NCI-H2107 treated with DMSO at 0.1 percent for 48 hours (cell line): ENCODE measurements at regions not wholly inside any gene's neighbourhood (a gene's known extent, or its start where the extent isn't known, plus 50 kb on each side); places are given as distances from the start of the nearest gene placed in this dataset.
"Not testable (repeated sequence)": the region's sequence is repeated elsewhere in the genome, so short reads cannot be mapped to it uniquely, and the experiment has no call there.

Experiments
- DNase-seq: peaks from one replicate; lab custom pipeline; 2025; ENCODE audit not compliant: unreplicated experiment; lab: John Stamatoyannopoulos, UW

- peak; percentile 48 for DNase-seq
These were observed 470.1 kb upstream of the ATP11B start for GRCh38 chr3:182323126-182323700.

GRCh38 chr3:182323898-182324297 lies 469.4 kb upstream of the ATP11B start:
- DNase-seq = no peak

GRCh38 chr3:182325213-182325950 lies 467.9 kb upstream of the ATP11B start:
- no peak for DNase-seq

- no peak for DNase-seq
These were observed 466.1 kb upstream of the ATP11B start for GRCh38 chr3:182327196-182327681.

- DNase-seq = no peak
These were observed 462.7 kb upstream of the ATP11B start for GRCh38 chr3:182330646-182331045.

- DNase-seq = peak; percentile 61
These were observed 462.0 kb upstream of the ATP11B start for GRCh38 chr3:182331341-182331740.

GRCh38 chr3:182342252-182342651 lies 451.1 kb upstream of the ATP11B start:
- DNase-seq = no peak

- not testable (repeated sequence) for DNase-seq
These were observed 449.3 kb upstream of the ATP11B start for GRCh38 chr3:182344026-182344425.

GRCh38 chr3:182349051-182349450 lies 444.3 kb upstream of the ATP11B start:
- no peak for DNase-seq

- no peak for DNase-seq
These were observed 443.3 kb upstream of the ATP11B start for GRCh38 chr3:182349951-182350517.

- DNase-seq = no peak
These were observed 435.4 kb upstream of the ATP11B start for GRCh38 chr3:182357928-182358327.

GRCh38 chr3:182364323-182364722 lies 429.0 kb upstream of the ATP11B start:
- peak; percentile 88 for DNase-seq

- DNase-seq = peak; percentile 98
These were observed 428.3 kb upstream of the ATP11B start for GRCh38 chr3:182364723-182365650.

- no peak for DNase-seq
These were observed 426.6 kb upstream of the ATP11B start for GRCh38 chr3:182366746-182367145.

- no peak for DNase-seq
These were observed 423.4 kb upstream of the ATP11B start for GRCh38 chr3:182369861-182370260.

- no peak for DNase-seq
These were observed 422.4 kb upstream of the ATP11B start for GRCh38 chr3:182370949-182371348.

GRCh38 chr3:182375916-182376315 lies 417.4 kb upstream of the ATP11B start:
- DNase-seq = peak; percentile 95

GRCh38 chr3:182382112-182382857 lies 411.0 kb upstream of the ATP11B start:
- DNase-seq = no peak

GRCh38 chr3:182384221-182384620 lies 409.1 kb upstream of the ATP11B start:
- DNase-seq = no peak

- DNase-seq = no peak
These were observed 407.9 kb upstream of the ATP11B start for GRCh38 chr3:182385356-182385755.
